ENCODE measurements at regions not wholly inside any gene's neighbourhood (a gene's known extent, or its start where the extent isn't known, plus 50 kb on each side); places are given as distances from the start of the nearest gene placed in this dataset.

DNA sequence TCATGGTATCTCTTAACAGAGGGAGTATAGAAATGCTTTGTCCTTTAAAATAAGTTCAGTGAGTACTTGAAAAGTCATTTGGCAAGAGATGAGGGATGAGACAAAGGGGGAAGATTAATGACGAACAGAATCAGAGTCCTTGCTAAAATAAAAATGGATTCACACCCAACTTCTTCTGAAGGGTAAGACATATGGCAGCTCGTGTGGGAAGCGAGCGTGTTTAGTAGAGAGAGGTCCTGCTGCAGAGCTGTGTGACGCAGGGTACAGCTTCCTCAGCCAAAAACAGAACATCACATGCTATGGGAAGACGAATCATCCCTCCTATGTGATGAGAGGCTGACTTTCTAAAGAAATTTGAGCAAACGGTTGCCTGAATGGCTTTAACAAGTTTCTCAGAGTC is 158.5 kb upstream of the LMO4 start:
- Histone ChIP-seq H2BK5ac (ENCODE audit: low read depth, low read length) (no peak overlapping the region), H3K9ac (replicated peaks in 1 of 4; ENCODE audit: extremely low read depth in 1 of 4, low read depth in 3 of 4, low read length in 3 of 4) (no peak overlapping the region), H3K27ac (ENCODE audit: low read depth, low read length) (no peak overlapping the region), H3K79me2 (ENCODE audit: control insufficient read depth in 1 of 2, insufficient read depth in 2 of 2, low read length in 2 of 2) (no peaks in the 10 kb centered on the region), H2AK5ac (ENCODE audit: low read depth, low read length) (no peak overlapping the region), H3K14ac (ENCODE audit: insufficient read length) (no peak overlapping the region), H2BK120ac (replicated peaks; ENCODE audit: low read depth, low read length) (no peak overlapping the region), H3K23ac (ENCODE audit: insufficient read length) (no peak overlapping the region), H2AFZ (ENCODE audit: low read length) (peak overlapping the region; percentile 48; the same call in 1 of the 2 replicates), H3K18ac (ENCODE audit: extremely low read depth, low read length) (no peak overlapping the region), H3K23me2 (ENCODE audit: low read depth, low read length) (no peaks in the 10 kb centered on the region), H3K4ac (replicated peaks; ENCODE audit: insufficient read length, low read depth, low read length) (no peak overlapping the region), H2BK15ac (ENCODE audit: low read length) (no peak overlapping the region), H3K56ac (replicated peaks; ENCODE audit: insufficient read length, low read depth, low read length) (no peak overlapping the region), H3K27me3 (replicated peaks in 1 of 4; ENCODE audit: control insufficient read depth in 3 of 4, extremely low read depth in 1 of 4, insufficient read depth in 3 of 4, low read length in 3 of 4) (no peaks in the 10 kb centered on the region), H2BK12ac (ENCODE audit: low read depth, low read length) (no peak overlapping the region), H3K9me3 (ENCODE audit: insufficient read depth in 2 of 2, low read depth in 1 of 2, low read length in 1 of 2) (no peaks in the 10 kb centered on the region), H3K4me3 (ENCODE audit: extremely low read depth in 1 of 4, insufficient read depth in 2 of 4, low read depth in 3 of 4, low read length in 4 of 4) (no peak overlapping the region), H3K36me3 (ENCODE audit: control insufficient read depth in 2 of 4, insufficient read depth in 4 of 4, low read length in 3 of 4) (no peaks in the 10 kb centered on the region), H4K5ac (ENCODE audit: insufficient read length, low read depth, low read length) (no peak overlapping the region), H3K79me1 (ENCODE audit: low read depth, low read length) (no peaks in the 10 kb centered on the region), H3K4me2 (ENCODE audit: insufficient read depth in 1 of 2, low read depth in 2 of 2, low read length in 2 of 2) (no peak overlapping the region), H4K8ac (ENCODE audit: extremely low read depth, insufficient read depth, low read length) (no peak overlapping the region), H2BK20ac (ENCODE audit: low read length) (no peak overlapping the region), H4K91ac (replicated peaks; ENCODE audit: insufficient read length, low read length) (no peak overlapping the region), H4K20me1 (replicated peaks in 1 of 2; ENCODE audit: control insufficient read depth in 1 of 2, insufficient read depth in 2 of 2, low read length in 2 of 2) (no peaks in the 10 kb centered on the region), H3K4me1 (replicated peaks in 1 of 4; ENCODE audit: control insufficient read depth in 3 of 4, insufficient read depth in 4 of 4, low read length in 3 of 4) (no peaks in the 10 kb centered on the region)
- no peak for DNase-seq (ENCODE audit: low read depth in 1 of 2, low spot score in 2 of 2)
- no peak for FAIRE-seq
- 80% methylated on average over 7 of the region's 7 CpGs; no CpG with 5 or more reads in 1 of the 2 experiments for WGBS, 2 experiments (ENCODE audit: extremely low coverage in 1 of 2, insufficient coverage in 1 of 2, insufficient read length in 1 of 2, insufficient replicate concordance in 2 of 2, low coverage in 1 of 2, low lambda C conversion rate in 2 of 2, missing lambda C conversion rate in 1 of 2)
- POLR2A ChIA-PET (ENCODE audit: partially characterized antibody), result no interaction called here
- TF ChIP-seq SAP30 (IDR thresholded peaks at IDR 0.05; ENCODE audit: insufficient read depth, insufficient replicate concordance, low read length) (no peak), CBX5 (IDR thresholded peaks at IDR 0.05; ENCODE audit: low read depth, low read length) (no peak)
- CTCF ChIA-PET (ENCODE audit: partially characterized antibody), result interaction anchor here (0.7 to 2.6 kb wide), 6 partner anchors 9 to 317 kb away, joined by 3 to 7 read pairs (median 3); no protein-coding TSS in a partner anchor
